ENCODE measurements at regions not wholly inside any gene's neighbourhood (a gene's known extent, or its start where the extent isn't known, plus 50 kb on each side); places are given as distances from the start of the nearest gene placed in this dataset.
"Not testable (repeated sequence)": the region's sequence is repeated elsewhere in the genome, so short reads cannot be mapped to it uniquely, and the experiment has no call there.

- TSS peak; percentile 42 for BruUV-seq (replicated peaks)
- H3K4me1 ChIP-seq (replicated peaks in 1 of 2; ENCODE audit: control insufficient read depth in 2 of 2, insufficient read depth in 2 of 2, low read length in 2 of 2); H3K79me2 ChIP-seq (ENCODE audit: control insufficient read depth, insufficient read depth, low read length); H4K20me1 ChIP-seq (replicated peaks; ENCODE audit: control insufficient read depth, insufficient read depth, low read length); H3K9me1 ChIP-seq (ENCODE audit: control insufficient read depth, insufficient read depth, low read length); POLR2A ChIA-PET; H3K27me3 ChIP-seq (ENCODE audit: control insufficient read depth in 2 of 2, insufficient read depth in 2 of 2, low read length in 2 of 2); CTCF ChIA-PET (ENCODE audit: low intra/inter-chr PET ratio); H3K9me3 ChIP-seq (replicated peaks; ENCODE audit: control insufficient read depth, insufficient read depth, low read depth, low read length); H3K36me3 ChIP-seq (ENCODE audit: control insufficient read depth, insufficient read depth, low read length); H3K4me2 ChIP-seq (ENCODE audit: insufficient read depth, low read length); H3K27ac ChIP-seq (ENCODE audit: extremely low read depth, low read depth, low read length); FAIRE-seq; in situ Hi-C loops (cut with MboI); intact Hi-C loops (cut with micrococcal nuclease): not testable (repeated sequence)
- DNase-seq (ENCODE audit: extremely low read depth in 1 of 4, low spot score in 3 of 4) = peak in 1 of 4 experiments; percentile 23
- peak; percentile 94 for ATAC-seq
- WGBS (ENCODE audit: insufficient coverage, low coverage, missing lambda C conversion rate) = 3% methylated on average over 24 of the region's 46 CpGs
- Histone ChIP-seq H3K4me3 (peak overlapping the region; percentile 45), H2AFZ (ENCODE audit: low read depth, low read length) (peak overlapping the region; percentile 51; the same call in 1 of the 2 replicates), H3K9ac (ENCODE audit: insufficient read depth in 1 of 2, low read depth in 2 of 2, low read length in 2 of 2) (peak overlapping the region; percentile 45 to 81; a peak in 3 of 4 replicates)
- TF ChIP-seq MGA (IDR thresholded peaks at IDR 0.05) = peak; percentile 68
Measured at GRCh38 chr21:10342261-10342956, 179.0 kb upstream of the TPTE start.
